Kasumi-1 (cell line): ENCODE measurements at regions not wholly inside any gene's neighbourhood (a gene's known extent, or its start where the extent isn't known, plus 50 kb on each side); places are given as distances from the start of the nearest gene placed in this dataset.
"Not testable (repeated sequence)": the region's sequence is repeated elsewhere in the genome, so short reads cannot be mapped to it uniquely, and the experiment has no call there.

Experiments used
- DNase-seq, 2 experiments: peaks; one replicate each; lab custom pipeline; 2025; lab: John Stamatoyannopoulos, UW

- no peak for DNase-seq
Measured at GRCh38 chr7:140283472-140283871, 106.7 kb upstream of the KDM7A start.

GRCh38 chr7:140281960-140282359 is 105.2 kb upstream of the KDM7A start:
- no peak for DNase-seq

GRCh38 chr7:140281255-140281654 is 104.5 kb upstream of the KDM7A start:
- no peak for DNase-seq

GRCh38 chr7:140276001-140276400 is 99.2 kb upstream of the KDM7A start:
- DNase-seq = no peak

GRCh38 chr7:140275069-140275965 is 98.5 kb upstream of the KDM7A start:
- no peak for DNase-seq

GRCh38 chr7:140273417-140273816 is 96.6 kb upstream of the KDM7A start:
- no peak for DNase-seq

- not testable (repeated sequence) for DNase-seq
Measured at GRCh38 chr7:140271643-140271968, 94.8 kb upstream of the KDM7A start.

- no peak for DNase-seq
Measured at GRCh38 chr7:140269004-140269638, 92.3 kb upstream of the KDM7A start.

- DNase-seq = no peak
Measured at GRCh38 chr7:140267381-140268226, 90.8 kb upstream of the KDM7A start.

- no peak for DNase-seq
Measured at GRCh38 chr7:140263277-140263676, 86.5 kb upstream of the KDM7A start.

GRCh38 chr7:140262242-140262903 is 85.6 kb upstream of the KDM7A start:
- no peak for DNase-seq

GRCh38 chr7:140261522-140261921 is 84.7 kb upstream of the KDM7A start:
- DNase-seq = no peak

- no peak for DNase-seq
Measured at GRCh38 chr7:140261105-140261486, 84.3 kb upstream of the KDM7A start.

GRCh38 chr7:140260352-140261104 is 83.7 kb upstream of the KDM7A start:
- no peak for DNase-seq

- not testable (repeated sequence) for DNase-seq
Measured at GRCh38 chr7:140257278-140257677, 80.5 kb upstream of the KDM7A start.

GRCh38 chr7:140254976-140255375 is 78.2 kb upstream of the KDM7A start:
- DNase-seq = not testable (repeated sequence)

- DNase-seq = no peak
Measured at GRCh38 chr7:140249036-140249806, 72.4 kb upstream of the KDM7A start.

- DNase-seq = no peak
Measured at GRCh38 chr7:140247559-140247958, 70.8 kb upstream of the KDM7A start.

- DNase-seq = no peak
Measured at GRCh38 chr7:140245611-140246105, 68.9 kb upstream of the KDM7A start.
